Psoas muscle (tissue), 7 donors: ENCODE measurements at regions not wholly inside any gene's neighbourhood (a gene's known extent, or its start where the extent isn't known, plus 50 kb on each side); places are given as distances from the start of the nearest gene placed in this dataset.

ENCODE experiments used
- ATAC-seq, 4 donors: fragments of 200-7000 bp; cut with Tn5 transposase; one replicate each; pipeline ENCODE4 v1.9.1; 2020; ENCODE audit warnings: moderate library complexity in 3 of 4, mild to moderate bottlenecking in 2 of 4
- DNase-seq, 2 donors: peaks; one replicate each; pipeline ENCODE4 v3.0.0-alpha.2; 2020
- H3K27ac ChIP-seq: fragments of 200-600 bp; one replicate; pipeline ENCODE4 v1.8.0; 2022
- H3K27me3 ChIP-seq, 3 donors: fragments of 200-600 bp in 1 of 3; one replicate each; pipeline versions ENCODE4 v1.6.1 to v1.8.0; 2013 to 2022; ENCODE audit warnings: low read length in 2 of 3, mild to moderate bottlenecking in 2 of 3, moderate library complexity in 1 of 3; ENCODE audit not compliant: insufficient read depth in 3 of 3
- H3K36me3 ChIP-seq, 2 donors: fragments of 200-600 bp in 1 of 2; one replicate each; pipeline versions ENCODE4 v1.6.1 to v1.8.0; 2013 to 2022; ENCODE audit warnings: low read depth in 1 of 2, mild to moderate bottlenecking in 1 of 2, moderate library complexity in 1 of 2; ENCODE audit not compliant: insufficient read depth in 1 of 2
- H3K4me1 ChIP-seq: fragments of 200-600 bp; one replicate; pipeline ENCODE4 v1.8.0; 2022
- H3K4me3 ChIP-seq: fragments of 200-600 bp; one replicate; pipeline ENCODE4 v1.8.0; 2022; ENCODE audit warnings: mild to moderate bottlenecking
- H3K9me3 ChIP-seq: fragments of 200-600 bp; one replicate; pipeline ENCODE4 v1.8.0; 2022
- CTCF ChIP-seq: fragments of 200-600 bp; IDR thresholded peaks from one replicate; pipeline ENCODE4 v1.8.0; 2022; ENCODE audit warnings: antibody characterized with exemption
- WGBS, 3 donors: extraction: QIAGEN DNeasy Blood & Tissue Kit; methylation state at CpG; one replicate each; pipeline versions ENCODE4 v1.1.6 to v1.1.7; 2013; 5-methylcytosine and 5-hydroxymethylcytosine counted together
- intact Hi-C, 2 donors: fragments of 100-400 bp; cut with DNase I; formaldehyde crosslinking; loops; one replicate each; pipeline versions ENCODE4 v1.11.0 to v1.14.2; 2022
- donor health status: healthy with polysubstance abuse.
- donor health status: DM: no; HTN: no; CAD: no; lungs with moderate emphysema.
- donor health status: Bipolar disorder and iron deficiency.
- donor health status: healthy.
- donor health status: DM: yes; HTN: yes; CAD: no.
- donor health status: DM: no; HTN: no; CAD: no.
- donor health status: DM: yes; HTN: yes; CAD: no.

DNA sequence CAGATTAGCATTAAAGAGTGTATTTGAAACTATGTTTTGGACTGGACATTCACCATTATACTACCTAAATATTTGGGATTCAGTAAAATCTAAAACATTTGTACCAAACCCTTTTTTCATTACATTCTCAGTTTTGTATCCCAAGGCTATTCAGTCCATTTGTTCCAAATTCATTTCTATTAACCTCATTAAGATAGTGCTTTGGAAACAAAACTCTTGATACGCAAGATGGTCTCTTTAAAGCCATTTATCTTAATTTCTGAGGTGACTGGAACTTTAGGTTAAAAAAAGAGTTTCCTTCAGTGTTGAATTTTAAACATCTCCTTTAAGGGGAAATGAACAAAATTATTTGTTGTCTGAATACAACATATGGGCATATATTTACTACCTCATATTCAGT, 702.5 kb upstream of the GRAMD2B start:
- H3K36me3 ChIP-seq = no peaks in the 10 kb centered on the region
- TF ChIP-seq CTCF = no peak
- no peak overlapping the region for H3K4me3 ChIP-seq
- peaks cover 4% of the 10 kb centered on the region for H3K4me1 ChIP-seq
- no peaks in the 10 kb centered on the region for H3K9me3 ChIP-seq
- no peaks in the 10 kb centered on the region for H3K27me3 ChIP-seq
- WGBS, 3 donors = 97 to 100% (median 99%) methylated on average over 1 of the region's 1 CpG
- peak overlapping the region; percentile 56 for H3K27ac ChIP-seq
- intact Hi-C loops = no loop called here
- ATAC-seq = no peak
- DNase-seq = no peak

DNA sequence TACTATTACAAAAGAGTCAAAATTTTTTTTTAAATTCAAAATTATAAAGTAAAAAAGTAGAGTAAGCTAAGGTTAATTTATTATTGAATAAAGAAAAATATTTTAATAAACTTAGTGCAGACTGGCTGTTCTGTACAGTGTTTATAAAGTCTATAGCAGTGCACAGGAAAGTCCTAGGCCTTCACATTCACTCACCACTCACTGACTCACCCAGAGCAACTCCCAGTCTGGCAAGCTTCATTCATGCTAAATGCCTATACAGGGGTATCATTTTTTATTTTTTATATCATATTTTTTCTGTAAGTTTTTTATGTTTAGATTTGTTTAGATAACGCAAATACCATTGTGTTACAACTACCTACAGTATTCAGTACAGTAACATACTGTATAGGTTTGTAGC, 700.7 kb upstream of the GRAMD2B start:
- H3K4me1 ChIP-seq = peaks cover 4% of the 10 kb centered on the region
- H3K9me3 ChIP-seq = no peaks in the 10 kb centered on the region
- H3K27ac ChIP-seq = no peak overlapping the region
- intact Hi-C loops = no loop called here
- H3K4me3 ChIP-seq = no peak overlapping the region
- no peak for TF ChIP-seq CTCF
- no peaks in the 10 kb centered on the region for H3K27me3 ChIP-seq
- ATAC-seq (no peak), DNase-seq (no peak)
- 94 to 100% (median 97%) methylated on average over 1 of the region's 1 CpG for WGBS, 3 donors
- no peaks in the 10 kb centered on the region for H3K36me3 ChIP-seq

- no peak overlapping the region for H3K4me3 ChIP-seq
- ATAC-seq (peak in 2 of 4 donors; percentile 45 to 53), DNase-seq (no peak)
- H3K9me3 ChIP-seq = no peaks in the 10 kb centered on the region
- no peak overlapping the region for H3K27ac ChIP-seq
- intact Hi-C loops = no loop called here
- WGBS, 3 donors = 15 to 32% (median 31%) methylated on average over 4 of the region's 4 CpGs
- H3K4me1 ChIP-seq = no peaks in the 10 kb centered on the region
- no peaks in the 10 kb centered on the region for H3K36me3 ChIP-seq
- TF ChIP-seq CTCF = no peak
- no peaks in the 10 kb centered on the region for H3K27me3 ChIP-seq
Measured at GRCh38 chr5:125725691-125726090, 697.5 kb upstream of the GRAMD2B start.

GRCh38 chr5:125743939-125744338, 679.3 kb upstream of the GRAMD2B start:
- DNase-seq (no peak), ATAC-seq (no peak)
- H3K9me3 ChIP-seq = no peaks in the 10 kb centered on the region
- intact Hi-C loops = no loop called here
- H3K4me1 ChIP-seq = no peaks in the 10 kb centered on the region
- H3K36me3 ChIP-seq = no peaks in the 10 kb centered on the region
- H3K4me3 ChIP-seq = no peak overlapping the region
- no peak for TF ChIP-seq CTCF
- H3K27me3 ChIP-seq = no peaks in the 10 kb centered on the region
- H3K27ac ChIP-seq = no peak overlapping the region
- WGBS, 3 donors = 88 to 96% (median 91%) methylated on average over 3 of the region's 3 CpGs

DNA sequence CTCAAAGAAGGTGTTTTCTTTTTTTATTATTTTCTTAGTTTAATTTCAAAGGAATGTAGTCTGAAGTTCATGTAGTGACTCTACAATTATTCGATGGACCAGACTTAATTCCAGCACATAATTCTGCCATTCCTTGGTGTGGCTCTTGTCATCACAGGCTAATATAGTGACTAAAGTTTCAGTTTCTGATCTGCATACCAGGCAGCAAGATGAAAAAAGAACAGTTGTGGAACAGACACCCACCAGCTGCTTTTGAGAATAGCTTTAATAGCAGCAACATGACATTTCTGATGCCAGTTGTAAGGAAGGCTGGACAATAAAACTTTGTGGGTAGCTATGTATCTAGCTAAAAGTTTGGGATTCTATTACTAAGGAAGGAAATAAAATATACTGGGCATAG, 676.3 kb upstream of the GRAMD2B start:
- H3K27ac ChIP-seq = no peak overlapping the region
- no peaks in the 10 kb centered on the region for H3K4me1 ChIP-seq
- ATAC-seq = no peak
- H3K27me3 ChIP-seq = no peaks in the 10 kb centered on the region
- H3K4me3 ChIP-seq = no peak overlapping the region
- no peaks in the 10 kb centered on the region for H3K9me3 ChIP-seq
- no peaks in the 10 kb centered on the region for H3K36me3 ChIP-seq
- intact Hi-C loops = no loop called here
- DNase-seq = no peak
- WGBS, 3 donors = 29 to 39% (median 31%) methylated on average over 1 of the region's 1 CpG
- TF ChIP-seq CTCF = no peak
